MM.1S (cell line): ENCODE measurements at regions not wholly inside any gene's neighbourhood (a gene's known extent, or its start where the extent isn't known, plus 50 kb on each side); places are given as distances from the start of the nearest gene placed in this dataset.

Experiments
- CTCF ChIP-seq: fragments of 300-600 bp; sonication (generic); IDR thresholded peaks from 2 replicates; pipeline ENCODE4 v1.5.1; 2016; ENCODE audit warnings: antibody characterized with exemption, low read length, mixed read lengths
- EZH2 ChIP-seq: fragments of 300-600 bp; sonication (generic); optimal IDR thresholded peaks from 2 replicates; pipeline ENCODE3; 2017; ENCODE audit warnings: low read depth, mild to moderate bottlenecking, antibody characterized with exemption, low read length, mixed read lengths

- TF ChIP-seq CTCF (no peak), EZH2 (no peak)
Measured at GRCh38 chr19:28831462-28831861, 381.5 kb downstream of the UQCRFS1 start.
